Erythroblast (primary cell): ENCODE measurements at regions not wholly inside any gene's neighbourhood (a gene's known extent, or its start where the extent isn't known, plus 50 kb on each side); places are given as distances from the start of the nearest gene placed in this dataset.

ENCODE experiments used
- DNase-seq, 2 experiments: peaks; one replicate each; lab custom pipeline; 2025; lab: John Stamatoyannopoulos, UW
- GATA1 ChIP-seq: IDR thresholded peaks from 2 replicates; pipeline ENCODE4 v1.6.1; 2011; ENCODE audit warnings: low read depth, mild to moderate bottlenecking, control low read depth, low read length, moderate library complexity
- POLR2A ChIP-seq: IDR thresholded peaks from 2 replicates; pipeline ENCODE4 v1.6.1; 2011; ENCODE audit warnings: mild to moderate bottlenecking, low read length

- no peak for DNase-seq
Observed at GRCh38 chr18:24727685-24728084, 267.2 kb downstream of the HRH4 start.

GRCh38 chr18:24731158-24731557 lies 270.7 kb downstream of the HRH4 start:
- TF ChIP-seq GATA1 (no peak), POLR2A (no peak)
- no peak for DNase-seq

More at GRCh38 chr18:24727685-24728084, 267.2 kb downstream of the HRH4 start:
- no peak for TF ChIP-seq GATA1
- no peak for TF ChIP-seq POLR2A

DNA sequence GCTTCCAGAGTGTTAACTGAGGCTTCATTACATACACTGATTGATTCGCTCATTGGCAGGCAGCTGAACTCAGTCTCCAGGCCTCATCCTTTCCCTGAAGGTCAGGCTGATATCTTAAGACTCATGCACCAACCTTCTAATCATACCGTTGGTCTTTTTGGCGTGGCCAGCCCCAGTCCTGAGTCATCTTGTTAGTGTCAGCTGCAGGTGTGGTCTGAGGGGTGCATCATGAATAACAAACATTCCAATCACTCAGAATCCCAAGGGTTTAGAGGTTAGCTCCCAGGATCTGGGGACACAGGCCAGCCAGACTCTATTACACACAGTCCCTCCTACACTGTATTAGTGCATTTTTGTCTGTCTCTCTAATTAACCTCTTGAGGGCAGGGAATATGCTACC lies 271.5 kb downstream of the HRH4 start:
- DNase-seq, result no peak
- TF ChIP-seq GATA1 (no peak), POLR2A (no peak)

DNA sequence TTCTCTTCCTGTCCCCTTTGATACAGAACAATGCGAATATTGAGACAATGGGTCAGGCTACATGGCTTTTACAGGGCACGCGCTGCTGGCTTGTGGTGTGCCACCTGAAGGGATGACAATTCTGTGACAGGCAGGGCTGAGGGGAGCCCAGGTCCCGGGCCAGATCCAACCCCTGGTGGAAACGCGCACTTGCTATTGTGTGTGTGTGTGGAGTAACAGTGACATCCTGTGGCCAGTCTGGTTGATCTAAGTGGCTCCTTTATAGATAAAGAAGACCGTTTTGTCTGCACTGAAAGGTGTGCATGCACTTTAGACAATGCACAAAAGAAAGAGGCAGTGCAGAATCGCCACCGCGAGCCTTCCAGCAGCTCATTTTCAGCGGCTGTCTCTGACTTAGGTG lies 273.6 kb downstream of the HRH4 start:
- TF ChIP-seq GATA1 (no peak), POLR2A (no peak)

DNA sequence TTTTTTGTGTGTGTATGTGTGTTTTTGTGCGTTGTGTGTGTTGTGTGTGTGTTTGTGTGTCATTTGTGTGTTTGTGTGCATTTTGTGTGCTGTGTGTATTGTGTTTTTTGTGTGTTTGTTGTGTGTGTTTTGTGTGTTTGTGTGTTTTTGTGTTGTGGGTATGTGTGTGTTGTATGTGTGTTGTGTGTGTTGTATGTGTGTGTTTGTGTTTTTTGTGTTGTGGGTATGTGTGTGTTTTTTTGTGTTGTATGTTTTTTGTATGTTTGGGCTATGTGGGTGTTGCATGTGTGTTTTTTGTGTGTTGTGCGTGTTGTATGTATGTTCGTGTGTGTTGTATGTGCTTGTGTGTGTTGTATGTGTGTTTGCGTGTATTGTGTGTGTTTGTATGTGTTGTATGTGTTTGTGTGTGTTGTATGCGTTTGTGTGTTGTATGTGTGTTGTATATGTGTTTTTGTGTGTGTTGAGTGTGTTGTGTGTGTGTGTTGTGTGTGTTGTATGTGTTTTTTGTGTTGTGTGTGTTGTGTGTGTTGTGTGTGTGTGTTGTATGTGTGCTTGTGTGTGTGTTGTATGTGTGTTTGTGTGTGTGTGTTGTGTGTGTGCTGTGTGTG lies 275.3 kb downstream of the HRH4 start:
- TF ChIP-seq POLR2A (no peak), GATA1 (no peak)
- DNase-seq, result peak; percentile 55 to 59

More for the DNA sequence above, 273.6 kb downstream of the HRH4 start:
- peak; percentile 16 to 23 for DNase-seq

DNA sequence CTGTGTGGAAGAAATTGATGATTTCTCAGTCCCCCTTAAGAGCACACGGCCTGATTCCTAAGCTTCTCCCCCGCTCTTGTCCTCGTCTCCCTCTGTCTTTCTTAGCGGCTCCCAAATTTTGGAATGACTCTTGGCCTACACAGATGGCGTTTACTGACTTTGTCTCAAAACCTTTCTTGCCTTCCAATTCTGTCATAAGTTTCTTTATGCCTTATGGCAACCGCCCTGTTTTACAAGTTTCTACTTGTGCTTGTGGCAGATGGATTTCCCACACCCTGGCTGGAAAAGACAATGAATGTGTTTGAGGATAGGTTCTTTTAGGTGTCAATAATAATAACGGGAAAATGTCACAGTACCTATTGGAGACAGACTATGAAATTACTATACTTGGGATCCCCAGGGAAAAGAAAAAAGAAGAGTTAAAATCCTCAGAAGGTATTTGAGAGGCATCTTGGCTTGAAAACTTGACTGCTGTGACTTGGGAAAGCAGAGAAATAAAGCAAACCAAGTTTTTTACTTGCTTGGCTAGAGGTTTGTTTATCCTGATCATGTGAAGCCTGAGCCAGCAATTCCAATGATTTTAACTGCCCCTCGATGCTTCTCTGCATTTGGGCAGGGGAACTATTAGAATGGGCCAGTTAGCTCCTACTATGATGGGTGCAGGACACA lies 276.4 kb downstream of the HRH4 start:
- DNase-seq, result no peak
- TF ChIP-seq POLR2A (no peak), GATA1 (no peak)

- TF ChIP-seq GATA1, result no peak
- TF ChIP-seq POLR2A, result no peak
Observed at GRCh38 chr18:24740829-24741228, 280.4 kb downstream of the HRH4 start.

GRCh38 chr18:24741321-24741720 lies 280.9 kb downstream of the HRH4 start:
- no peak for DNase-seq
- TF ChIP-seq POLR2A (no peak), GATA1 (no peak)

More at GRCh38 chr18:24740829-24741228, 280.4 kb downstream of the HRH4 start:
- DNase-seq, result no peak

DNA sequence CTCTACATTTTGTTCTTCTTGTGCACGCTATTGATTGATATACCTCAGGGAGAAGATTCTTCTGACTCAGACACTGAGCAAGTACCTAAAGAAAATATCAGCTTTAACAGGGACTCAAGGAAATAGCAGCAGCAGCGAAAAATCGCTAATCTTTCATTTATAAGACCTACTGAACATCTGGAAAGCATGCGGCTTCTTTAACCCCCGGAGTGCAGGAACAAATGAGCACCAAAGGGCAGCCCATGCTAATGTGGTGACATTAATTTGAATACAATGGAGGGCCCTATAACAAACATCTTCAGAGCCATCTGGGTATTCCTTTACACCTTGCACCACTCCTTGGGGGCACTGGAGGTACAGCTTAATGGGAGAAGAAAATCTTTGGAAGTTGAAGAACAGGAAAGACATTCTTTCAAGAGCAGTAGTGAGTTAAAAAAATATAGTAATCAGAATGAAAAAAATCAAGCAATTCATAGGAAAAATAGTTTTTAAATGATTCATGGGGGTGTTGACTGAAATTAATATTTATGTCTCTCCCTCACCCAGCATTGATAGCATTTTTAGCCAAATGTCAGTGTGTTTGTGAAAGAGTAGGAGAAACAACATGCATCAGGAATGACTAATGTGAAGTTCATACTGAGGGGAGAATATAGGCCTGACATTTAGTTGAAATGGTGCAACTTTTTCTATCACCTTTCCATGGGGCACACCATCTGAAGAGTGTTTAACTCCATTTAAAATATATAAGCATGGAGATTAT lies 281.7 kb downstream of the HRH4 start:
- TF ChIP-seq GATA1 (no peak), POLR2A (no peak)
- DNase-seq, result no peak

GRCh38 chr18:24754583-24755253 lies 294.3 kb downstream of the HRH4 start:
- DNase-seq, result no peak
- TF ChIP-seq POLR2A (no peak), GATA1 (no peak)

DNA sequence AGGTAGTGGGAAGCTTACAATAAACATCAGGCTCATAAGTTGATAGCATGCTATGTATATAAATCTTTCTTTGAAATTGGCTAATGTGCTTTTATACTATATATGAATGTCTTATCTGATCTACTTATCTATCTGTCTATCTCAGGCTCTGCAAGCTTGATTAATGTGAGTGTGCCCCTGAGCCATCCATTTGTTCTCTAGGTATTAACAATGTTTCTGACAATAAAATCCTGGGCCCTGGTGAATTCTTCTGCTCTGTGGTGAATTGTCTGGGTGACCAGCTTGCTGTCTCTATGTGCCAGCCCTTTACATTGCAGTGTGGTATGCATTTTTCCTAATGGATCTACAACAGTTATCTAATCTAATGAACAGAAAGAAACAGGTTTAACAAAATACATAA lies 295.9 kb downstream of the HRH4 start:
- TF ChIP-seq POLR2A, result no peak
- TF ChIP-seq GATA1, result no peak
- no peak for DNase-seq

GRCh38 chr18:24757134-24757533 lies 296.7 kb downstream of the HRH4 start:
- TF ChIP-seq GATA1 (no peak), POLR2A (no peak)
- DNase-seq, result no peak

GRCh38 chr18:24761765-24762164 lies 301.3 kb downstream of the HRH4 start:
- TF ChIP-seq GATA1 (no peak), POLR2A (no peak)
- no peak for DNase-seq

GRCh38 chr18:24762511-24762910 lies 302.1 kb downstream of the HRH4 start:
- TF ChIP-seq GATA1 (no peak), POLR2A (no peak)
- no peak for DNase-seq
